ENCODE measurements at regions not wholly inside any gene's neighbourhood (a gene's known extent, or its start where the extent isn't known, plus 50 kb on each side); places are given as distances from the start of the nearest gene placed in this dataset.

DNA sequence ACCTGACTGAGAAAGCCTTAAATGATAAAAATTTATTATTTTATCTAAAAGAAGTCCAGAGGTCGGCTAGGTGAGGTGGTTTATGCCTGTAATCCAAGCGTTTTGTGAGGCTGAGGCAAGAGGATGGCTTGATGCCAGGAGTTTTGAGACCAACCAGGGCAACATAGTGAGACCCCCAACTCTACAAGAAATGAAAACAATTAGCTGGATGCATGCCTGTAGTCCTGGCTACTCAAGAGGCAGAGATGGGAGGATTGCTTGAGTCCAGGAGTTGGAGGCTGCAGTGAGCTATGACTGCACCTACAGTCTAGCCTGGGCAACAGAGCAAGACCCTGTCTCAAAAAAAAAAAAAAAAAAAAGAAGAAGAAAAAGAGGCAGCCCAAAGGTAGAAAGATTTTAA is 179.9 kb upstream of the KIF2A start:
- ATAC-seq (no peak), DNase-seq (no peak)
- no peaks in the 10 kb centered on the region for H3K36me3 ChIP-seq
- H3K9me3 ChIP-seq: no peaks in the 10 kb centered on the region
- no peak overlapping the region for H3K27ac ChIP-seq
- H3K4me3 ChIP-seq: no peak overlapping the region
- no peak for TF ChIP-seq POLR2A (IDR thresholded peaks at IDR 0.05)
- TF ChIP-seq, protein P1, sequence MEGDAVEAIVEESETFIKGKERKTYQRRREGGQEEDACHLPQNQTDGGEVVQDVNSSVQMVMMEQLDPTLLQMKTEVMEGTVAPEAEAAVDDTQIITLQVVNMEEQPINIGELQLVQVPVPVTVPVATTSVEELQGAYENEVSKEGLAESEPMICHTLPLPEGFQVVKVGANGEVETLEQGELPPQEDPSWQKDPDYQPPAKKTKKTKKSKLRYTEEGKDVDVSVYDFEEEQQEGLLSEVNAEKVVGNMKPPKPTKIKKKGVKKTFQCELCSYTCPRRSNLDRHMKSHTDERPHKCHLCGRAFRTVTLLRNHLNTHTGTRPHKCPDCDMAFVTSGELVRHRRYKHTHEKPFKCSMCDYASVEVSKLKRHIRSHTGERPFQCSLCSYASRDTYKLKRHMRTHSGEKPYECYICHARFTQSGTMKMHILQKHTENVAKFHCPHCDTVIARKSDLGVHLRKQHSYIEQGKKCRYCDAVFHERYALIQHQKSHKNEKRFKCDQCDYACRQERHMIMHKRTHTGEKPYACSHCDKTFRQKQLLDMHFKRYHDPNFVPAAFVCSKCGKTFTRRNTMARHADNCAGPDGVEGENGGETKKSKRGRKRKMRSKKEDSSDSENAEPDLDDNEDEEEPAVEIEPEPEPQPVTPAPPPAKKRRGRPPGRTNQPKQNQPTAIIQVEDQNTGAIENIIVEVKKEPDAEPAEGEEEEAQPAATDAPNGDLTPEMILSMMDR (IDR thresholded peaks at IDR 0.05): no peak
- H3K4me1 ChIP-seq: no peaks in the 10 kb centered on the region
- H3K27me3 ChIP-seq: no peaks in the 10 kb centered on the region
- 39 to 55% (median 44%) methylated on average over 2 of the region's 2 CpGs for WGBS, 4 donors
- intact Hi-C loops (cut with DNase I): no loop called here

DNA sequence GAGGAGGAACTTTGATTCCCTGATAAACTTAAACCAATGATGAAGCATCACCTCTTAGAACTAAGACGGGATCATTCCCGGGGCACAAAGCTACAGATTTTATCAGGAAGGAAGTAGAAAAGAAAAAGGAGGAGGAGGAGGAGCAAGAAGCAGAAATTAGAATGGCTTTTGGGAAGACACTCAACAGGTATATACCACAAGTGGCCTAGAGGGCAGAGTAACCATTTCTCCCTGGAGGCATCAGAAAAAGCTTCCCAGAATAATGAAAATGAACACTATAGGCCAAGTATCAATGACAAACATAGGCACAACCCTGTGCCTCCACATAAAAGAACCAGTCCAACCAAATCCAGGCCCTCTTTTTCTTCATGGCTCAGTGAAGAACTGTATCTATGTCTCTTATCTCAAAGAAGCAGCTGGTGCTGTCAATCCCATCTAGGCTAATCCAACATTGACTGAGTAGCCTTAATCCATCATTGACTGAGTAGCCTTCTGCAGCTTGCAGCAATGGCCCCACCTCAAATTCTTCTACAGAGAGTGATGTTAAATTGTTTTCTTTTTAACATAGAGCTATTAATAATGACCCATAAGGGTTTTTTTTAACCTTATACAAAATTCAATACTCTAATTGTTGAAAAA is 178.8 kb upstream of the KIF2A start:
- Histone ChIP-seq H3K36me3 (no peaks in the 10 kb centered on the region), H3K27me3 (no peaks in the 10 kb centered on the region), H3K4me1 (no peaks in the 10 kb centered on the region), H3K4me3 (no peak overlapping the region), H3K9me3 (no peaks in the 10 kb centered on the region), H3K27ac (no peak overlapping the region)
- ATAC-seq: no peak
- intact Hi-C loops (cut with DNase I): no loop called here
- DNase-seq: no peak
- 33 to 49% (median 36%) methylated on average over 2 of the region's 2 CpGs for WGBS, 4 donors
- no peak for TF ChIP-seq POLR2A (IDR thresholded peaks at IDR 0.05)
- TF ChIP-seq, protein P1 (IDR thresholded peaks at IDR 0.05): no peak

DNA sequence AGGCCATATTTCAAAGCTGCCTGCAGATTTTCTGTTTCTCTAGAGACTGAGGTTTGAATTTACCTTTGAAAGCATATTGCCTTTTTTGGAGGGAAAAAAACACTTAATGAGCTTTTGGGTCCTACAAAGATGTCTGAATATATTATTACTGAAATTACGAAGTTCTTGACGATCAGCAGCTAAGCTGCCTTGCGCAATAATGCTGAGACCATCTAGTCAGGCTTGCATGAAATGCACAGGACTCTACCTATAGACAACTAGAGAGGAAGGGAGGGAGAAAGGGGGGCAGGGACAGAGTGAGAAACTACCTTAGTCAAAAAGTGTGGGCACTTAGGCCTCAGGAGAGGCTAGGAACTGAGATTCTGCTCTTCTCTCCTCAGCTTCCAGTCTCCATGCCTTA is 175.9 kb upstream of the KIF2A start:
- ATAC-seq: no peak
- no peaks in the 10 kb centered on the region for H3K36me3 ChIP-seq
- H3K27ac ChIP-seq: no peak overlapping the region
- no peak overlapping the region for H3K4me3 ChIP-seq
- H3K27me3 ChIP-seq: no peaks in the 10 kb centered on the region
- intact Hi-C loops (cut with DNase I): no loop called here
- H3K4me1 ChIP-seq: no peaks in the 10 kb centered on the region
- no peaks in the 10 kb centered on the region for H3K9me3 ChIP-seq
- no peak for TF ChIP-seq POLR2A (IDR thresholded peaks at IDR 0.05)
- TF ChIP-seq, protein P1 (IDR thresholded peaks at IDR 0.05): no peak
- DNase-seq: no peak
- 88 to 93% (median 90%) methylated on average over 3 of the region's 3 CpGs for WGBS, 4 donors

DNA sequence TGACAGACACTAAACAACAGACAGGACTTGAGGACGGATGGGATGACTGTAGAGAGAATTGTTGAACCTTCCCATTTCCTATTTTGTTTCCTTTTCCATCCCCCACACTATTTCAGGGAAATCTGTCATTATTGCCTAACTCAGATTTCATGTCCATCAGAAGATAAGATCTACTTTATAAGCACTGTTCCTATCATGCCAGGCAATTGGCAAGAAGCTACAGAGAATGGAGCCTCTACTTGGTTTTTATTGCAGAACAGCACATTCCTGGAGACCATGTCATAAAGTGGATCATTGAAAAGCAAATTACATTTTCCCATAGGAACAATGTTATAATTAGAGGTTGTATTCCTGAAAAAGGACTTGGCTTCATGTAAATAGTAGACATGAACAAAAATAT is 173.7 kb upstream of the KIF2A start:
- H3K36me3 ChIP-seq: no peaks in the 10 kb centered on the region
- no peaks in the 10 kb centered on the region for H3K9me3 ChIP-seq
- ATAC-seq: no peak
- no peak for DNase-seq
- H3K27me3 ChIP-seq: no peaks in the 10 kb centered on the region
- intact Hi-C loops (cut with DNase I): no loop called here
- H3K4me1 ChIP-seq: no peaks in the 10 kb centered on the region
- TF ChIP-seq POLR2A (IDR thresholded peaks at IDR 0.05): no peak
- TF ChIP-seq, protein P1 (IDR thresholded peaks at IDR 0.05): no peak
- H3K27ac ChIP-seq: no peak overlapping the region
- no peak overlapping the region for H3K4me3 ChIP-seq
- 0 to 62% (median 35%) methylated on average over 1 of the region's 1 CpG for WGBS, 4 donors
